ENCODE measurements at regions not wholly inside any gene's neighbourhood (a gene's known extent, or its start where the extent isn't known, plus 50 kb on each side); places are given as distances from the start of the nearest gene placed in this dataset.

DNA sequence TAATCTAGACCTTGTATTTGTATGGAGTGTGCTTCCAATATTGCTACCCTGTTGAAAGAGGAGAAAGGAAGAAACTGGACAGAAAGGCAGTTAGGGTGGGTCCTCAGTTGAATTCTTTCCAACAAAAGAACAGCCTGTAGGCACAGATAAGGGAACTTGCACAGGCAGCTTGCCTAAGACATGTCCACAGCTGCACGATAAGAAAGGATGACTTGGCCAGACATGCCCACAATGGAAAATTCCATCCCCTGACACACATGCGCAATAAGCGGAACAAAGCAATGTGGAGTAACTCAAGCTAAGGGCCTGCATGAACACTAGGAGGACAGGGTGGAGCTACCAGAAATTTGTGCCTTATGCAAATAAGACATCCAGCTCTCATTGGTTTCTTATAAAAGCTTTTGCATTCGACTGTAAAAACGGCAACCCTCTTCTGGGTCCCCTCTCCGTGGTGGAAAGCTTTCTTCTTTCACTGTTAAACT lies 1084.7 kb upstream of the NXPH2 start:
- TF ChIP-seq CTCF (IDR thresholded peaks at IDR 0.05), result no peak
- no peak for TF ChIP-seq SIN3A (IDR thresholded peaks at IDR 0.05; ENCODE audit: borderline replicate concordance, insufficient read depth, low read depth, low read length)
